ENCODE measurements at regions not wholly inside any gene's neighbourhood (a gene's known extent, or its start where the extent isn't known, plus 50 kb on each side); places are given as distances from the start of the nearest gene placed in this dataset.

GRCh38 chr3:181568693-181569092 is 143.0 kb upstream of the SOX2 start:
- no peak for TF ChIP-seq CTCF (optimal IDR thresholded peaks at IDR 0.05 in 1 of 3, IDR thresholded peaks at IDR 0.05 in 1 of 3, conservative IDR thresholded peaks at IDR 0.05 in 1 of 3; ENCODE audit: extremely low read depth in 1 of 3, insufficient read depth in 2 of 3, low read length in 3 of 3)
- TF ChIP-seq EZH2 (IDR thresholded peaks at IDR 0.05; ENCODE audit: low read length) = no peak
